Endothelial cell of umbilical vein (primary cell): ENCODE measurements at regions not wholly inside any gene's neighbourhood (a gene's known extent, or its start where the extent isn't known, plus 50 kb on each side); places are given as distances from the start of the nearest gene placed in this dataset.

Experiments used
- CTCF ChIP-seq, 2 donors: IDR thresholded peaks; 1 replicate in 1 of 2; 2 replicates in 1 of 2; pipeline ENCODE4 v1.5.1; 2011; ENCODE audit warnings: low read length in 2 of 2, mild to moderate bottlenecking in 2 of 2, moderate library complexity in 2 of 2, control low read depth in 1 of 2, inconsistent platforms in 1 of 2, low read depth in 1 of 2; ENCODE audit not compliant: insufficient read depth in 1 of 2; ENCODE audit errors: extremely low read depth in 1 of 2
- EZH2 ChIP-seq: IDR thresholded peaks from 2 replicates; pipeline ENCODE4 v1.6.1; 2012; ENCODE audit warnings: borderline replicate concordance, low read depth, mild to moderate bottlenecking, moderate library complexity, low read length, inconsistent platforms; ENCODE audit not compliant: severe bottlenecking
- MAX ChIP-seq: IDR thresholded peaks from 2 replicates; pipeline ENCODE4 v1.6.1; 2011; ENCODE audit not compliant: insufficient read depth, insufficient read length
- POLR2A ChIP-seq: IDR thresholded peaks from 2 replicates; pipeline ENCODE4 v1.6.1; 2012; ENCODE audit warnings: low read depth, mild to moderate bottlenecking, control low read depth, low read length
- POLR2AphosphoS5 ChIP-seq: IDR thresholded peaks from 2 replicates; pipeline ENCODE4 v1.6.1; 2012; ENCODE audit warnings: low read depth, mild to moderate bottlenecking, control low read depth, low read length, moderate library complexity; ENCODE audit not compliant: insufficient read depth

GRCh38 chr10:94092848-94093247, 99.1 kb downstream of the PLCE1 start:
- no peak for TF ChIP-seq EZH2
- no peak for TF ChIP-seq POLR2AphosphoS5
- no peak for TF ChIP-seq CTCF (IDR thresholded peaks at IDR 0.05; ENCODE audit: extremely low read depth in 1 of 2, insufficient read depth in 1 of 2, low read depth in 1 of 2, low read length in 2 of 2)
- no peak for TF ChIP-seq POLR2A
- TF ChIP-seq MAX: no peak
